ENCODE measurements at regions not wholly inside any gene's neighbourhood (a gene's known extent, or its start where the extent isn't known, plus 50 kb on each side); places are given as distances from the start of the nearest gene placed in this dataset.

- intact Hi-C loops (cut with micrococcal nuclease; ENCODE audit: unreplicated experiment): no loop called here
- BruUV-seq (replicated peaks): no TSS peak
- H3K9me3 ChIP-seq: no peaks in the 10 kb centered on the region
- no peaks in the 10 kb centered on the region for H3K27me3 ChIP-seq (replicated peaks; ENCODE audit: control insufficient read depth, insufficient read depth, low read length)
- ChIA-PET POLR2A (no interaction called here), CTCF (no interaction called here)
- no peaks in the 10 kb centered on the region for H3K9me3 Mint-ChIP-seq (ENCODE audit: unreplicated experiment)
- no peak for DNase-seq
- TF ChIP-seq, protein P1, sequence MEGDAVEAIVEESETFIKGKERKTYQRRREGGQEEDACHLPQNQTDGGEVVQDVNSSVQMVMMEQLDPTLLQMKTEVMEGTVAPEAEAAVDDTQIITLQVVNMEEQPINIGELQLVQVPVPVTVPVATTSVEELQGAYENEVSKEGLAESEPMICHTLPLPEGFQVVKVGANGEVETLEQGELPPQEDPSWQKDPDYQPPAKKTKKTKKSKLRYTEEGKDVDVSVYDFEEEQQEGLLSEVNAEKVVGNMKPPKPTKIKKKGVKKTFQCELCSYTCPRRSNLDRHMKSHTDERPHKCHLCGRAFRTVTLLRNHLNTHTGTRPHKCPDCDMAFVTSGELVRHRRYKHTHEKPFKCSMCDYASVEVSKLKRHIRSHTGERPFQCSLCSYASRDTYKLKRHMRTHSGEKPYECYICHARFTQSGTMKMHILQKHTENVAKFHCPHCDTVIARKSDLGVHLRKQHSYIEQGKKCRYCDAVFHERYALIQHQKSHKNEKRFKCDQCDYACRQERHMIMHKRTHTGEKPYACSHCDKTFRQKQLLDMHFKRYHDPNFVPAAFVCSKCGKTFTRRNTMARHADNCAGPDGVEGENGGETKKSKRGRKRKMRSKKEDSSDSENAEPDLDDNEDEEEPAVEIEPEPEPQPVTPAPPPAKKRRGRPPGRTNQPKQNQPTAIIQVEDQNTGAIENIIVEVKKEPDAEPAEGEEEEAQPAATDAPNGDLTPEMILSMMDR (IDR thresholded peaks at IDR 0.05; ENCODE audit: insufficient read depth in 1 of 2, low read depth in 1 of 2, low read length in 1 of 2, severe bottlenecking in 1 of 2, unreplicated experiment in 1 of 2): no peak
- no peak overlapping the region for H3K27ac Mint-ChIP-seq (ENCODE audit: unreplicated experiment)
- no peak overlapping the region for H3K4me3 ChIP-seq (ENCODE audit: low read depth, low read length)
- H3K36me3 ChIP-seq (ENCODE audit: control insufficient read depth, insufficient read depth, low read length): no peaks in the 10 kb centered on the region
- no peaks in the 10 kb centered on the region for H3K4me1 ChIP-seq
- H3K36me3 Mint-ChIP-seq (ENCODE audit: insufficient read depth, unreplicated experiment): no peaks in the 10 kb centered on the region
- no peak overlapping the region for H3K4me3 Mint-ChIP-seq (ENCODE audit: unreplicated experiment)
- no peaks in the 10 kb centered on the region for H3K27me3 Mint-ChIP-seq (ENCODE audit: insufficient read depth, unreplicated experiment)
- no peaks in the 10 kb centered on the region for H3K4me1 Mint-ChIP-seq (ENCODE audit: low read depth, unreplicated experiment)
Observed at GRCh38 chr11:92449780-92450179, 225.2 kb downstream of the FAT3 start.

DNA sequence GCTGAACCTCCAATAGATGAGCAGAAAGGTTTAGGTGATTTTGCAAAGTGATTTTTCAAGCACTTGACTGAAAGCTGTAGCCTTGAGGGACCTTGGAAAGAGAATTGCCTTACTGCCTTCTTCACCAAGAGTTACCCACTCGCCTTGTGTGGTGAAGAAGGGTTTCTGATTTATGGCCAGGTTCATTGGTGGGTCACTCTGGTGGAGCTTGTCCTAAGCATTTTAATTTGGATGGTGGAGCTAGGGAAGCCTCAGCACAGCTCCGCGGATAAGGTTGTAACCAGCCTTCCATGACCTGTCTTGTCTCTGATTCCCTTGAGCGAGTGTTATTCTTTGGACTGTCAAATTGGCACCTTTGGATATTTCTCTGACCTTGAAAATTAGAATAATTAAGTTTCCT, 226.4 kb downstream of the FAT3 start:
- Mint-ChIP-seq H3K27me3 (ENCODE audit: insufficient read depth, unreplicated experiment) (no peaks in the 10 kb centered on the region), H3K36me3 (ENCODE audit: insufficient read depth, unreplicated experiment) (no peaks in the 10 kb centered on the region), H3K4me3 (ENCODE audit: unreplicated experiment) (no peak overlapping the region), H3K4me1 (ENCODE audit: low read depth, unreplicated experiment) (no peaks in the 10 kb centered on the region), H3K9me3 (ENCODE audit: unreplicated experiment) (no peaks in the 10 kb centered on the region), H3K27ac (ENCODE audit: unreplicated experiment) (no peak overlapping the region)
- ChIA-PET POLR2A (interaction anchor here (0.6 kb wide), 1 partner anchor 347 kb away, joined by 4 read pairs; no protein-coding TSS in a partner anchor), CTCF (no interaction called here)
- H3K36me3 ChIP-seq (ENCODE audit: control insufficient read depth, insufficient read depth, low read length): no peaks in the 10 kb centered on the region
- intact Hi-C loops (cut with micrococcal nuclease; ENCODE audit: unreplicated experiment): no loop called here
- no peaks in the 10 kb centered on the region for H3K27me3 ChIP-seq (replicated peaks; ENCODE audit: control insufficient read depth, insufficient read depth, low read length)
- no peak for DNase-seq
- TF ChIP-seq, protein P1 (IDR thresholded peaks at IDR 0.05; ENCODE audit: insufficient read depth in 1 of 2, low read depth in 1 of 2, low read length in 1 of 2, severe bottlenecking in 1 of 2, unreplicated experiment in 1 of 2): no peak
- no TSS peak for BruUV-seq (replicated peaks)
- no peaks in the 10 kb centered on the region for H3K9me3 ChIP-seq
- H3K4me3 ChIP-seq (ENCODE audit: low read depth, low read length): no peak overlapping the region
- no peaks in the 10 kb centered on the region for H3K4me1 ChIP-seq

DNA sequence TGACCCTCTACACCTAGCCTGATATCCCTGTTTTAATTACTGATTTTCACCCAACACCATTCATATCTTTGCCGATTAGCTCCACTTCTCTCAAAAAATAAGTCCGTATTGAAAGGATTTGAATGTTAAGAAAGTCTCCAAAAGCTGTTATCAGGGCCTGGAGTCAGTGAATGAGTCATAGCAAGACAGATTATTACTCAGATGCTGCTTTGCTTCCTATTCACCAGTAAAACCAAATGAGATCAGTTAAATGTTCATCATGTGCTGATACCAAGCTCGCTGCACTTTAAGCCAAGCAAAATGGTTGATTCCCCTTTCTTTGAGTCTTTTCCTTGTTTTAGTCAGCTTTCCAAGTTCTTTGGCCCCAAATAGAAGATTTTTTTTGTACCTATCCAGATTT, 228.4 kb downstream of the FAT3 start:
- Histone ChIP-seq H3K36me3 (ENCODE audit: control insufficient read depth, insufficient read depth, low read length) (no peaks in the 10 kb centered on the region), H3K4me3 (ENCODE audit: low read depth, low read length) (no peak overlapping the region), H3K4me1 (no peaks in the 10 kb centered on the region), H3K27me3 (replicated peaks; ENCODE audit: control insufficient read depth, insufficient read depth, low read length) (no peaks in the 10 kb centered on the region), H3K9me3 (no peaks in the 10 kb centered on the region)
- H3K36me3 Mint-ChIP-seq (ENCODE audit: insufficient read depth, unreplicated experiment): no peaks in the 10 kb centered on the region
- no peaks in the 10 kb centered on the region for H3K4me1 Mint-ChIP-seq (ENCODE audit: low read depth, unreplicated experiment)
- no peak for DNase-seq
- no TSS peak for BruUV-seq (replicated peaks)
- TF ChIP-seq, protein P1 (IDR thresholded peaks at IDR 0.05; ENCODE audit: insufficient read depth in 1 of 2, low read depth in 1 of 2, low read length in 1 of 2, severe bottlenecking in 1 of 2, unreplicated experiment in 1 of 2): no peak
- intact Hi-C loops (cut with micrococcal nuclease; ENCODE audit: unreplicated experiment): no loop called here
- no peak overlapping the region for H3K27ac Mint-ChIP-seq (ENCODE audit: unreplicated experiment)
- H3K4me3 Mint-ChIP-seq (ENCODE audit: unreplicated experiment): no peak overlapping the region
- H3K9me3 Mint-ChIP-seq (ENCODE audit: unreplicated experiment): no peaks in the 10 kb centered on the region
- CTCF ChIA-PET: no interaction called here
- no peaks in the 10 kb centered on the region for H3K27me3 Mint-ChIP-seq (ENCODE audit: insufficient read depth, unreplicated experiment)
- POLR2A ChIA-PET: interaction anchor here (0.5 kb wide), 1 partner anchor 64 kb away, joined by 4 read pairs; no protein-coding TSS in a partner anchor

Data from Caco-2 (cell line).